AG08395 (cell line): ENCODE measurements at regions not wholly inside any gene's neighbourhood (a gene's known extent, or its start where the extent isn't known, plus 50 kb on each side); places are given as distances from the start of the nearest gene placed in this dataset.
"Not testable (repeated sequence)": the region's sequence is repeated elsewhere in the genome, so short reads cannot be mapped to it uniquely, and the experiment has no call there.

ENCODE experiments used
- DNase-seq: peaks from one replicate; pipeline ENCODE4 v3.0.0; 2012; ENCODE audit warnings: mixed read lengths, low spot score

- DNase-seq, result not testable (repeated sequence)
These were observed 50.5 kb upstream of the THOC3 start for GRCh38 chr5:176018598-176018997.

- not testable (repeated sequence) for DNase-seq
These were observed 52.7 kb upstream of the THOC3 start for GRCh38 chr5:176020852-176021251.

DNA sequence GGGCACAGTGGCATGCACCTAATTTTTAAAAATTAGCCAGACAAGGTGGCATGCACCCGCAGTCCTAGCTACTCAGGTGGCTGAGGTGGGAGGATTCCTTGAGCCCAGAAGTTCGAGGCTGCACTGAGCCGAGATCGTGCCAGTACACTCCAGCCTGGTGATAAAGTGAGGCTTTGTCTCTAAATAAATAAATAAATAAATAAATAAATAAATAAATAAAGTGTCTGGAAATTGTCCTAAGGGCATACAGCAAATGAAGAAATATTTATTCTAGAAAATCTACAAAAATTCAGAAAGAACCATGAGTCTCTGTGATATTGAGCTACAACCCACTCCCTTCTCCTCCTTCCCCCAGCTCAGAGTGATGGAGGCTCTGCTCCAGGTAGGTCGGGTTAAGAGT lies 55.4 kb upstream of the THOC3 start:
- not testable (repeated sequence) for DNase-seq

- not testable (repeated sequence) for DNase-seq
These were observed 61.3 kb upstream of the THOC3 start for GRCh38 chr5:176029445-176029844.

GRCh38 chr5:176030361-176031117 lies 62.4 kb upstream of the THOC3 start:
- not testable (repeated sequence) for DNase-seq

GRCh38 chr5:176031118-176031510 lies 63.0 kb upstream of the THOC3 start:
- not testable (repeated sequence) for DNase-seq

DNA sequence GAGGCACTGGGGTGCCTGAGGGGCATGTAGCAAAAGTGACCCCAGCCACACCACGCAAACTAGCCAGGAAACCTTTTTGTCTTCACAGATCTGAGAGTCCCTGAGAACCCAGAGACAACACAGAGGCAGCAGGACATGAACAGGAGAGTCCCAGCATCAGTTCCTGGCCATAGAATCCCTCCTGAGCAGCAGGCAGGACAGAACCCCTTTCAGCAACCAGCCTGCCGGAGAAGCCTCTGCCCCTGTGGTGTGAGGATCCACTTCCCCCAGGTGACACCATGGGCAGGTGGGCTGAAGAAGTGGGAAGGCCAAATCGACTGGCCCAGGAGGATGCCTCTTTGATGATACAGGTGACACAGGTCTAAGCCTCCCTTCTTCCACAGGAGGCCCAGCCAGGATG lies 65.1 kb upstream of the THOC3 start:
- DNase-seq, result not testable (repeated sequence)

GRCh38 chr5:176034407-176035200 lies 66.5 kb upstream of the THOC3 start:
- not testable (repeated sequence) for DNase-seq

- DNase-seq, result not testable (repeated sequence)
These were observed 67.1 kb upstream of the THOC3 start for GRCh38 chr5:176035201-176035530.

DNA sequence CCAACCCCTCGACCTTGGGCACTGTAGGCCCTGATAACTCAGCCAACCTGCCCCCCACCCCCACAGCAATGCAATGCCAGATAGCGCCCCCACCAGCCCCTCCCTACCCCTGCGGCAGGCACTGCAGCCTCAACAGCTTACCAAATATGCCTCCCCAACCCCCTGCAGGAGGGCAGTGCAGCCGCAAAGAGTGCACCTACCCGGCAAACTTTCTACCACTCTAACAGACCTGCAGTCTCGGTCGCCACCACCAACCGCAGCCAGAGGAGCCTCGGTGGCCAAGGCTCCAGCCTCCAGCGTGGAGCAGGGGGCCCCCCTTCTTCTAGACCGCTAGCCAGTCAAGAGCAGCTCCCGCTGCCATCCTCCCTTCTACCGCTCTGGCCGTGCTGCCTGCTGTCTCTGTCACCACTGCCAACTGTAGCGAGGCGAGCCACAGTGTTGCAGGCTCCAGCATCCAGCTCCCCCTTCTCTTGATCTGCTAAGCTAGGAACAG lies 67.7 kb upstream of the THOC3 start:
- not testable (repeated sequence) for DNase-seq

DNA sequence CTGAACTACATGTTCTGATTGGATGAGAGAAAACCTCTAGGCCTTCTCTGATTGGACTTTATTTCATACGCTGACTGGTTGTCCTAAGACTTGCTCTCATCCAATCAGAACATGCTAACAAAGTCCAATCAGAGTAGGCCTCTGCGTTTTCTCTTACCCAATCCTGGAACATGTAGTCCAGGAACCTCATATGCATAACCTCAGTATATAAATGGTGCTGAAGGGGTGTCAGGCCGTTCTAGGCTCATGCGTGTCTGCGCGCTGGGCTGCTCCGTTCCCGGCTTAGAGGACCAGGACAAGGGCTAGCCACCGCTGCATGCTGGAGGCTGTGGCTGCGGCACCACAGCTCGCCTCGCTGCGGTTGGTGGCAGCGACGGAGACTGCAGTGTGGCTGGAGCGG lies 68.3 kb upstream of the THOC3 start:
- DNase-seq, result not testable (repeated sequence)

DNA sequence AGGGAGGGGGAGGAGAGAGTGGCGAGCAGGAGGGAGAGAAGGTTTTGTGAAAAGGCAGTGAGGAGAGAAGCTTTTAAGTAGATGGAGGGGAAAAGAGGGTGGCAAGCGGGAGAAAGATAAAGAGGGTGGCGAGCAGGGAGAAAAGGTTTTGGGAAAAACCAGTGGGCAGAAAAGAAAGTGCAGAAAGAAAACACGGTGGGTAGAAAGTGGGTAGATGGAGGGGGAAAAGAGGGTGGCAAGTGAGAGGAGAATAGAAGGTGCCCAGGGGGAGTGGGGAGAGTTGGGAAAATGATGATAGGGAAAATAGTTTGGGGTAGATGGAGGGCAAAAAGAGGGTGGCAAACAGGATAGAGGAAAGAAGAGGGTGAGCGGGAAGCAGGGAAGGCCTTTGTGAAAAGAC lies 69.1 kb upstream of the THOC3 start:
- not testable (repeated sequence) for DNase-seq

- DNase-seq, result not testable (repeated sequence)
These were observed 72.1 kb upstream of the THOC3 start for GRCh38 chr5:176040105-176040801.

DNA sequence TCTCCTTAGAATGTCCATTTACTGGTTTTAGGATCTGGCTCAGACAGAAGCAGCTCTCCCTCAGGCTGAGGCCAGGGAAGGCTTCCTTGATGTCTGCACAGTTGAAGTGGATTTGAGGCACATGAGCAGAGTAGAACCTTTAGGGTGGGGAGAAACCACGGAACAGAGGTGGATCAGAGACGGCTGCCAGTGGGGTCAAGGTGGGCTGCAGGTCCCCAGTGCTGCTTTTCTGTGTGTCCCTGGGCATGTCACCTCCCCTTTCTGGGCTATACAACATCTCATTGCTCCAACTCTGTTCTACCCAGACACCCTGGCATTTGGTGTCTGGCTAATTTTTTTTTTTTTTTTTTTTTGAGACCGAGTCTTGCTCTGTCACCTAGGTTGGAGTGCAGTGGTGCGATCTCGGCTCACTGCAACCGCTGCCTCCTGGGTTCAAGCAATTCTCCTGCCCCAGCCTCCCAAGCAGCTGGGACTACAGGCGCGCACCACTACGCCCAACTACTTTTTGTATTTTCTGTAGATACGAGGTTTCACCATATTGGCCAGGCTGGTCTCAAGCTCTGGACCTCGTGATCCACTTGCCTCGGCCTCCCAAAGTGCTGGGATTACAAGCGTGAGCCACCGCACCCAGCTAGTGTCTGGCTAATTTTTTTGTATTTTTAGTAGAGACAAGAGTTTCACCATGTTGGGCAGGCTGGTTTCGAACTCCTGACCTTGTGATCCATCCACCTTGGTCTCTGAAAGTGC lies 73.3 kb upstream of the THOC3 start:
- not testable (repeated sequence) for DNase-seq

- not testable (repeated sequence) for DNase-seq
These were observed 74.0 kb upstream of the THOC3 start for GRCh38 chr5:176042020-176042658.

GRCh38 chr5:176043252-176043829 lies 75.2 kb upstream of the THOC3 start:
- not testable (repeated sequence) for DNase-seq

- not testable (repeated sequence) for DNase-seq
These were observed 75.9 kb upstream of the THOC3 start for GRCh38 chr5:176043986-176044385.

DNA sequence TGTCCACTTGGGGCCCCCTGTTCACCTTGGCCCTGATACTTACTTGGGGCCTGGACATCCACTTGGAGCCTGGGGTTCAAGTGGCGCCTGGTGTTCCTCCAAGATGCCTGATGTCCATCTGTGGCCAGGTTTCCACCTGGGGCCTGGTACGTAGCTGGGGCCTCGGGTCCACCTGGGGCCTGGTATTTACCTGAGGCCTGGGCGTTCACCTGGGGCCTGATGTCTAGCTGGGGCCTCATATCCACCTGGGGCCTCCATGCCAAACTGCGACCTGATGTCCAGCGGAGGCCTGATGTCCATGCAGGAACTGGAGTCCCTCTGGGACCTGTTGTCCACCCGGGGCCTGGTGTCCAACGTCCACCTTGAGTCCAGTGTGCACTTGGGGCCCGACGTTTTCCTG lies 76.3 kb upstream of the THOC3 start:
- not testable (repeated sequence) for DNase-seq

DNA sequence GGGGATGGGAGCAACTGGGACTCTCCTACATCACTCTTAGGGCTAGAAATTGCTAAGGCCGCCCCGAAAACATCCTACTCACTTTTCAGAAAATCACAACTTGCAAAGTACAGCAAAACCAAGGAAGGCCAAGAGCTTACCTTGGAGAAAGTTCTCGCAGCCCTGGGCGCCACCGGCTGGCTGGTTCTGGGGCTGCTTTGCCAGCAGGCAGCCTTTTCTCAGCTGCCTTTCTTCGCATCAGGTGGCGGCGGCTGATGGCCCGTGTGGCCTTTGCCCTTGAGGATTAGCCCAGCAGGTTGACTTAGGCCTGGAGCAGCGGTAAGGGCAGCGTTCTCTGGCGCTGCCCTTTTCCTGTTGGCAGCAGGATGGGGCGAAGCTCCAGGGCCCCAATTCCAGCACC lies 77.3 kb upstream of the THOC3 start:
- DNase-seq, result not testable (repeated sequence)

DNA sequence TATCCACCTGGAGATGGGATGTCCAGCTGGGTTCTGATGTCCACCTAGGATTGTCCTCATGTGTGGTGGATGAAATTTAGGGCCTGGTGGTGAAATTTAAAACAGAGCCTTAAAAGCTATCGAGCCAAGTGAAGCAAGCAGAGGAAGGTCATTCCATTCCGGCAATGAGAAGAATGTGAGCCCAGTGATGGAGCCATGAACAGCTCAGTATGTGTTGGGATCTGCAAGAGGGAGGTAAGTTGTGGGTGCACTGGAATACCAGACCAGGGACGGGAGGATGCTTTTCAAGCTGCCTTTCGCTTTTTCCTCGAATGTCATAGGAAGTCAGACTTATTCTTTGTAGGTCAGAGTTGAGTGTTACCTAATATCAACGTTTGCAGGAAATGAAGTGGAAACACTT lies 80.6 kb upstream of the THOC3 start:
- not testable (repeated sequence) for DNase-seq
